GM19395 (cell line): ENCODE measurements at regions not wholly inside any gene's neighbourhood (a gene's known extent, or its start where the extent isn't known, plus 50 kb on each side); places are given as distances from the start of the nearest gene placed in this dataset.
"Not testable (repeated sequence)": the region's sequence is repeated elsewhere in the genome, so short reads cannot be mapped to it uniquely, and the experiment has no call there.

Source experiments
- ATAC-seq: cut with Tn5 transposase; IDR thresholded peaks from one replicate; pipeline ENCODE4 v1.9.1; 2021; ENCODE audit warnings: mild to moderate bottlenecking, moderate library complexity; ENCODE audit not compliant: unreplicated experiment

GRCh38 chr3:65174713-65175112, 486.9 kb upstream of the ADAMTS9 start:
- no peak for ATAC-seq

DNA sequence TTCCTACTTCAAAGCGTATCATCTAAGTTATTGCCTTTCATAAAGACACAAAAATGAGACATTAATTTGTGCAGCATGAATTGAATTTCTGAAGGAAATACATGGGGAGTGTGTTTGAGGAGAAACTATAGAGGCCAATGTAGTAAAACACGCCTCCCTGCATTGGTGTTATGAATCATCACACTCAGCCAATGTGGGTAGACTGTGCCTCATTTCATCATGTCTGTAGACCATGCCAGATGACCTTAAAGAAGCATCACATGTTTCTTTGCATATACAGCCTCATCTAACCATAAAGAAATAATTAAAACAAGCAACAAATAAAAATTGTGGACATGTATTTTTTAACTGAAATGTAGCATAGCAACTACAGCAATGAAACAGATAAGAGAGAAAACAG, 486.0 kb upstream of the ADAMTS9 start:
- ATAC-seq = no peak

- ATAC-seq = no peak
These were observed 484.4 kb upstream of the ADAMTS9 start for GRCh38 chr3:65172209-65172608.

DNA sequence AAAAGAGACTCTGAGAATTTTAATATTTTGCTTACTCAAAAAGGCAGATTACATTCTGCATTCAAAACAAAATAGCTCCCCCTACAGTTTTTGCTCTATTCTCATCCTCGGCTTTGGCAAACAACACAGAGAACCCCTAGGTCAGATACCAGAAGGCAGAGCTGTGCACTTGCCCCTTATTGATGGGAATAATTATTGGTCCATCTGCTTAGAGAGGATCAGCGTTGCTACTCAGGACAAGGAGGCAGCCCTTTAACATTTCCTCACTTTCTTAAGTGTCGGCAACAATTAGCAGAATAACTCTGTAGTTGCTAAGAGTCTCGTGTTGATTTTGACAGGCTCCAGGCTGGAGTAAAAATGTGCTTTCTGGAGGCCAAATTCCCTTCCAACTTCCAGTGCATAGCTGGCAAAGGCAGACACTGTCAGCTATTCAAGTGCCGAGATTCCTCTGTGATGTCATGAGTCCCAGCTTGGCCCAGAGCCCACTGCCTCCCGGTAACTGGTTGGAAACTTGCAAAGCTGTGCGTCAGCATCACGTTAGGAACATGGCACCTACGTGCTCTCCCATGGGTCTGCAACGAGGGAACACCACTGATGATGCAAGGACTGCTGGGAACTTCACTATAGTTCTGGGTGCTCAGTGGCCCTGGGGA, 482.7 kb upstream of the ADAMTS9 start:
- ATAC-seq = no peak

- no peak for ATAC-seq
These were observed 482.2 kb upstream of the ADAMTS9 start for GRCh38 chr3:65169961-65170360.

- no peak for ATAC-seq
These were observed 480.7 kb upstream of the ADAMTS9 start for GRCh38 chr3:65168547-65168946.

DNA sequence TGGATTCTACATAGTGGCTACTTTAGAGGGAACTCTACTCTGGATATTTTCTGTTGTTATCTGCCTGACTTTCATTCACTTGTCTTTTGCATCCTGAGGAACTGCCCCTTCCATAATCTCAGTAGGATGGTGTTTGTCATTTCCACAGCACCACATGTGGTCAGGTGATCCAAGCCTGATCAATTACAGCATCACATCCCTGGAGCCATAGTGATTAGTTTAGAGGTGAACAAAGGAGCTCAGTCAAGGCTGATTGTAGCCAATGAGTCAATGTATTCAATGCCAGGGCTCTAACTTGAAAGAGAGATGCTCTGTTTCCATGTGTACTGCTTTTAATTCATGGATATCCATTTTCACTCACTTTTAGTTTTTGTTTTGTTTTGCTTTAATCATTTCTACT, 478.7 kb upstream of the ADAMTS9 start:
- no peak for ATAC-seq

DNA sequence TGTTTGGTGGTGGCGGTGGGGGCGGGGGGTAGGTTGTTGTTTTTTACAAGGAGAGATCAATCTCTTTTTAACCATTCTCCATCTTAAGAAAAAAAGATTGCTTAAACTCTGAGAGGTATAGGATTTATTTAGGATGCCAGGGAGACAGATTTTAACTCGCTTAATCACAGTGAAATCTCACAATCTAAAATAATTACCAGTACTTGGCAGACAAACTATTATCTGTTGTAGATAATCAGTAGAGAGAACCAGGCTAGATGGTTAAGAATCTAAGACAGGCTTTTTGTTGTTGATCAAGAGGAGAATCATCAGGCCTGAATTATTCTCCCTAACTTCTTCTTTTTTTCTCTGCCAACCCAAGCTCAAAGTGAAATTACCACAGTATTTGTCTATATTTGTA, 470.2 kb upstream of the ADAMTS9 start:
- no peak for ATAC-seq

GRCh38 chr3:65153850-65154512, 466.2 kb upstream of the ADAMTS9 start:
- no peak for ATAC-seq

- no peak for ATAC-seq
These were observed 463.9 kb upstream of the ADAMTS9 start for GRCh38 chr3:65151666-65152065.

DNA sequence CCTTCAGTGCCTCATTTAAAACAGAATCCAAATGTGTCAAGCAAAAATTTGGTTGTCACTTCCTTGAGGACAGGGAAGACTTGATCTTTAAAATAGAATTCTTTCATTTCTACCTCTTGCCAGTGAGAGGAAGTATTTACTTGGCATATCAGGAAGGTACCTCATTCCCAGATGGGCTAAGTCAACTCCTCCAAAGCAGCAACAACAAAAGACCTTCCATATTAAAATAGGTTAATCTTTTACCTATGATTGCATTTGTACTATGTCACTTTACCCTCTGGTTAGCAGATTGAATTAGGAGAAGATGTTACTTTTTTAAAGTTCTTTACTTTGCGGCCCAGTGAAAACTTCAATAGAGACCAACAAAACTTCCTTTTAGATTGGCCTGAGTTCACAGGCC, 462.1 kb upstream of the ADAMTS9 start:
- ATAC-seq = no peak

DNA sequence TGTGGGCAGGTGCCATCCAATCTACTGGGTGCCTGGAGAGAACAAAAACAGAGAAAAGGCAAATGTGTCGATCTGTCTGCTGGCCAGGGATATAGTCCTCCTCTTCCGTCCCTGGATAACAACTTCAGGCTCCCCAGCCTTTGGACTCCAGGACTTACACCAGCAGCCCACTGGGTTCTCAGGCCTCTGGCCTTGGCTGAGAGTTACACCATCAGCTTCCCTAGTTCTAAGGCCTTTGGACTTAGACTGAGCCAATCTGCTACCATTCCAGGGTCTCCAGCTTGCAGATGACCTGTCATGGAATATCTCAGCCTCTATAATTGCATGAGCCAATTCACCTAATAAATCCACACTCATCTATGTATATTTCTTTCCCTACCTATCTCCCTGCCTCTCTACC, 460.9 kb upstream of the ADAMTS9 start:
- no peak for ATAC-seq

DNA sequence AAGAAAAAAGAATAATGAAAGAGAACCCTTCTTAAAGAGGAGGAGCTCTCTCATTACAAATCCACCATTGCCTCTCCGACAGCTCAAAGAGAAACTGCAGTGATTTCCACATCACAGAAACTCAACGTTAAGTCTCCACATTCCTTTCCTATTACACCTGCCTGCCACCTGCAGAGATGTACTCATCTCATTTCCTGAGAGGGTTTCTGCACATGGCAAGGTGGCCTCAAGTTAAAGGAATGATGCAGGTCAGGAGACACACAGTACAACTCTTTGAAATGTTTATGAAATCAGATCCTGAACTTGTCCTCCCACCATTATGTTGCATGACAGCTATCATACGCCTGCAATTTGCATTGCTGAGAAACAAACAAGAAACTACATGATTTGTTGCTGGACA, 458.4 kb upstream of the ADAMTS9 start:
- ATAC-seq = no peak

DNA sequence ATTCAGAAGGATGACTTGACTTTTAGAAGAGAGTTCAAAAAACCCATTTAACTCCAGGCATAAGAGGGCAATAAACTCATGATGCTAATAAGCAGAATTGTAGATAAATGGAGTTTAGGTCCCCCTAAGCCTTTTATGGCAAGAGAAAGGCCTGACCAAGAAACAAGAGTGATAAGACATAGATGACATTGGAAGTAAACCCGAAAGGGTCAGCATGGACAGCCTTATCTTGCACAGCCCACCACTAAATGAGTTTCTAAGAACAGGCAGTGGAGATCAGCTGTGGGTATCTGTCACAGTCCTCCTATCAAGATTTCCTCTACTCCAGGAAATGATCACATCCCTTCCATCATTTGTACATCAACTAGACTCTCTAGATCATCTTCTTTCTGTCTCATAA, 457.9 kb upstream of the ADAMTS9 start:
- ATAC-seq = no peak

DNA sequence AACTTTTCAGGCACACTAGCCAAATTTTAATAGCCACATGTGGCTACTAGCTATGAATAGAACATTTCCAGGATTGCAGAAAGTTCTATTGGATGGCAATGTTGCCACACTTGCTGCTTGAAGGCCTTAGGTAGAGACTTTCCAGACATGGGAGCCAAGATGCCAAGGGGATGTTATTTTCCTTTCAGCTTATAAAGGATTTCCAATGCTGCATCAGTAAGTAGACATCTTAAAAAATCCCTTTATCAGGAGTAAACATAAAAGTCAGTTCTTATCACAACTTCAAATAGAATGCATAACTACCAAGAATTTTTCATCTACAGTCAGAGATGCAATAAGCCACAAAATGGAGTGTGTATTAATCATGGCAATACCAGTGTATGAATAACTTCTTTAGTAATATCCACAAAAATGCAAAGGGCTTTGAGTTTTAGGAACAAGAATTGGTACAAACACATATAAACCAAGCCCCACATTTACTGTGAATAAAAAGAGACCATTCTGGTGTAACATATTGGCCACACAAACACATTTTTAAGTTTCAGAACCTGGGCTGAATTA, 457.1 kb upstream of the ADAMTS9 start:
- no peak for ATAC-seq

DNA sequence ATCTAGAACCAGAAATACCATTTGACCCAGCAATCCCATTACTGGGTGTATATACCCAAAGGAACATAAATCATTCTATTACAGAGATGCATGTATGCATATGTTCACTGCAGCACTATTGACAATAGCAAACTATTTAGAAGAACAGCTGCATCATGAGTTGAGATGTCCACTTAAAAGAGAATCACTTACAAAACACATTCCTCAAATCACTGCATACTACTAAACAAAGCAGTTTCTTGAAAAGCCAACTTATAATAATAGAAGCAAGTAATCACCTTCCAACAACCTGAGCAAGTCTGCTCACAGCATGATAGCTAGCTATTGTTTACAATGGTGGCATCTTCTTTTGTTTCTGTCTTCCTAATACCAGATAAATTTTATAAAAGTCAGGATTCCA, 454.7 kb upstream of the ADAMTS9 start:
- no peak for ATAC-seq

DNA sequence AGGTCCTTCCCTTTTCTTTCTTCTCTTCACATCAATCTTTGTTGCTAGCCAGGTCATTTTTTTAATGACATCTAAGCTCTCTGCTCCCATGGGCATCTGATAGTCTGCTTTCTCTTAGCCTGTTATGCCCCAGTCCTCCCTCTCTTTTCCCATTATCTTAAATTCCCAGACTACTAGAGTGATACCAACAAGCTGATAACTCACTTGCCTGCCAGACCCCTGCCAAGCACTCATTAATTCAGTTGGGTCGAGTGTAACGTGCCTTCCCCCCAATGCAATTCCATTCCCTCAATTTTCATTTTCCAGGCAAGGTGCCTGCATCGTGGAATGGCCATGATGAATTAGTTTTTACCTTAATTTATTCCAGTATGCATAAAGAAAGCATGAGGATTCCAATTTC, 450.8 kb upstream of the ADAMTS9 start:
- ATAC-seq = no peak

DNA sequence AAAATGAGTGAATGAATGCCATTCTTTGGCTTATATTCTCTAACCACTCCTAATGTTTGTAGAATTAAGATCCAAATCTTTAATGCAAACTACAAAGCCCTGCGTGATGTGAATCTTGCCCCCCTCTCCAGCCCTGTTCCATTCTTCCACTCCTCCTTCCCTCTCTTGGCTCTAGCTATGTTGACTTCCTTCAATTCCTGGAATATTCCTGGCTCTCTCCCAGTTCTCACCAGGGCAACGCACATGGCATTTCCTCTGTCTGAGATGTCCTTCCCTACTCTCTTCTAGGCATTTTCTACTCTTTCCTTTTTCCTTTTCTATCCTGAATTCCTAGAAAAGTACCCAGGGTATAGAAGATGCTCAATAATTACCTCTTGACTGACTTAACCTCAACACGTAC, 446.0 kb upstream of the ADAMTS9 start:
- ATAC-seq = not testable (repeated sequence)

GRCh38 chr3:65130782-65131181, 443.0 kb upstream of the ADAMTS9 start:
- ATAC-seq = no peak

DNA sequence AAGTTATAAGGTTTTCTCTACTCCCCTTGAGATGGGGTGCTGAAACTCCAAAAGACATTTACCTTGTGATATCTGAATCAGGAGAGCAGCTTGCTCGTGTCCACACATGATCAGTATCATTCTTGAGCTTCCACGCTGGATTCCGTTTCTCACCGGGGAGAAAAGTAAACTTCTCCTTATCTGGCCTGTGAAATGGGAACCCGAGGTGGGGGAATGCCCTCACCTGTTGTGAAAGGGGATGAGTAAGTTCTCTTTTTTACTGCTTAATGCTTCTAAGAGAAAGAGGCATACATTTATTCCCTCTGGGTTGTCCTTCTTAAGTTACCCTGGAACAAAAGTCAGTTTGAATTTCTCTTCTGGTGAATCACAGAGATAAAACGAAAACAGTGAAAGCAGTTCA, 440.5 kb upstream of the ADAMTS9 start:
- ATAC-seq = no peak

DNA sequence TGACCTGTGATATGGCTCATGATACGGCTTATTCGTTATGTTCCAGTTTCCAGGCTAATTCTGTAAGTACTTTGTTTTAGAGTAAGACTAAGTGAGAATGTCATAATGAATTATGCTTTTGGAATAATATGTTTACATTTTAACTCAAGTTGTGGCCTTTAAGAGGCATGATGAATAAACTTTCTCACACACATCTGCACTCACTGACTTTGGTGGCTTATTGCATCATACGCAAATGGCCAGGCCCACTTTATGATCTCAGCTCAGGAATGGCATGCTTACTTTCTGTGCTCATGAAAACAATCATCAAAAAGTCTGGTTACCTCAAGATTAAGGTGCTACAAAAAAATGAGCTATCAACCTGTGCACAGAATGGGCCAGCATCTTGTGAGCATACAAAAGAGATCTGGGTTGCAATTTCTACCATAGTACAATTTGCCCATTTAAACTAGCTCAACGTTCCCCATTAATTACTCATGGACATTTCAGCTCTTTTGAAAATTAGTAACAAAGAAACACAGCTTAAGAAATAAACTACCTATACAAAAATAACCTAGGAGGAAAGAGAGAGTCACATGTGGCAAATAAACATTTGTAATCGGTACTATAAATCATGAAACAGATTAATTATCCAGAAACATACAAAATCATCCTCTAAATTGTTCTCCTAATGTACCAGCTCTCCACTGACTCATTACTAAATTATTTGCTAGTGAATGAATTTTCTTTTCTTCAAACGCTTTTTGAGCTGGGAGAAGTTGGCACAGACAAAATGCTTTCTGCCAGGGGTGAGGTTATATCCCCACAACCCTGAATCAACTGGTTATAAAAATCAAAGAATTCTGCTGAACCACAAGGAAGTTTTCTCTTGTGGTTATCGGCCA, 439.0 kb upstream of the ADAMTS9 start:
- ATAC-seq = no peak

DNA sequence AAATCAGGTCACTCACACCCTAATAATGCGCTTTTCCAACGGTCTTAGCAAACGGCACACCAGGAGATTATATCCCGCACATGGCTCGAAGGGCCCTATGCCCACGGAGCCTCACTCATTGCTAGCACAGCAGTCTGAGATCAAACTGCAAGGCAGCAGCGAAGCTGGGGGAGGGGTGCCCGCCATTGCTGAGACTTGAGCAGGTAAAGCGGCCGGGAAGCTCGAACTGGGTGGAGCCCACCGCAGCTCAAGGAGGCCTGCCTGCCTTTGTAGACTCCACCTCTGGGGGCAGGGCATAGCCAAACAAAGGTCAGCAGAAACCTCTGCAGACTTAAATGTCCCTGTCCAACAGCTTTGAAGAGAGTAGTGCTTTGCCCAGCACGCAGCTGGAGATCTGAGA, 432.4 kb upstream of the ADAMTS9 start:
- not testable (repeated sequence) for ATAC-seq
